ENCODE measurements at regions not wholly inside any gene's neighbourhood (a gene's known extent, or its start where the extent isn't known, plus 50 kb on each side); places are given as distances from the start of the nearest gene placed in this dataset.

GRCh38 chr15:91376038-91376437 is 276.0 kb downstream of the SV2B start:
- no peak for ATAC-seq
- Histone ChIP-seq H3K4me1 (ENCODE audit: insufficient read depth) (no peaks in the 10 kb centered on the region), H3K36me3 (ENCODE audit: insufficient read depth) (no peaks in the 10 kb centered on the region; the same call in 1 of the 2 replicates), H3K4me3 (no peak overlapping the region), H3K9me2 (ENCODE audit: insufficient read depth) (peaks cover 6% of the 10 kb centered on the region; the same call in 1 of the 2 replicates), H3K27me3 (ENCODE audit: insufficient read depth) (no peaks in the 10 kb centered on the region), H2AFZ (0 out of 2 replicates have a peak overlapping the region, but pooled peaks have one; percentile 32), H4K20me1 (replicated peaks; ENCODE audit: insufficient read depth) (no peaks in the 10 kb centered on the region), H3K27ac (ENCODE audit: low read depth) (no peak overlapping the region), H3F3A (replicated peaks; ENCODE audit: low read depth) (no peaks in the 10 kb centered on the region), H3K79me2 (replicated peaks; ENCODE audit: insufficient read depth) (no peaks in the 10 kb centered on the region), H3K4me2 (no peak overlapping the region)
- no peak for DNase-seq (ENCODE audit: low spot score)
- Mint-ChIP-seq H3K27me3 (ENCODE audit: insufficient read depth, low read depth, poor library complexity) (no peaks in the 10 kb centered on the region), H3K4me3 (no peak overlapping the region), H3K36me3 (ENCODE audit: low read depth) (peaks cover 3% of the 10 kb centered on the region; the same call in 1 of the 3 replicates), H3K9me3 (peaks cover 21% of the 10 kb centered on the region), H3K4me1 (no peaks in the 10 kb centered on the region), H3K27ac (no peak overlapping the region)
- no peak for TF ChIP-seq EZH2phosphoT487 (IDR thresholded peaks at IDR 0.05; ENCODE audit: unreplicated experiment)
- TF ChIP-seq ETS1 (IDR thresholded peaks at IDR 0.05) = no peak
- TF ChIP-seq JUNB (IDR thresholded peaks at IDR 0.05; ENCODE audit: unreplicated experiment) = no peak
- TF ChIP-seq CREB1 (CRISPR knock-in tag; IDR thresholded peaks at IDR 0.05; ENCODE audit: low read depth) = no peak

- no peaks in the 10 kb centered on the region for H3K9me2 ChIP-seq (ENCODE audit: insufficient read depth)
- H3F3A ChIP-seq (replicated peaks; ENCODE audit: low read depth) = no peaks in the 10 kb centered on the region
- no peak overlapping the region for H3K27ac ChIP-seq (ENCODE audit: low read depth)
- no peak for TF ChIP-seq CREB1 (CRISPR knock-in tag; IDR thresholded peaks at IDR 0.05; ENCODE audit: low read depth)
- Mint-ChIP-seq H3K4me3 (no peak overlapping the region), H3K27ac (no peak overlapping the region), H3K27me3 (ENCODE audit: insufficient read depth, low read depth, poor library complexity) (no peaks in the 10 kb centered on the region), H3K4me1 (peaks cover 5% of the 10 kb centered on the region; the same call in 1 of the 3 replicates), H3K36me3 (ENCODE audit: low read depth) (no peaks in the 10 kb centered on the region), H3K9me3 (peaks cover 11% of the 10 kb centered on the region; the same call in 2 of the 3 replicates)
- no peaks in the 10 kb centered on the region for H4K20me1 ChIP-seq (replicated peaks; ENCODE audit: insufficient read depth)
- ATAC-seq (no peak), DNase-seq (ENCODE audit: low spot score) (no peak)
- no peak overlapping the region for H3K4me2 ChIP-seq
- no peaks in the 10 kb centered on the region for H3K79me2 ChIP-seq (replicated peaks; ENCODE audit: insufficient read depth)
- no peaks in the 10 kb centered on the region for H3K36me3 ChIP-seq (ENCODE audit: insufficient read depth)
- H2AFZ ChIP-seq = no peak overlapping the region
- H3K4me1 ChIP-seq (ENCODE audit: insufficient read depth) = peaks cover 7% of the 10 kb centered on the region
- no peaks in the 10 kb centered on the region for H3K27me3 ChIP-seq (ENCODE audit: insufficient read depth)
- H3K4me3 ChIP-seq = no peak overlapping the region
Measured at GRCh38 chr15:91380114-91380513, 280.1 kb downstream of the SV2B start.

- no peaks in the 10 kb centered on the region for H3K27me3 ChIP-seq (ENCODE audit: insufficient read depth)
- H2AFZ ChIP-seq = no peak overlapping the region
- H3K36me3 ChIP-seq (ENCODE audit: insufficient read depth) = no peaks in the 10 kb centered on the region
- H3K27ac Mint-ChIP-seq = no peak overlapping the region
- peaks cover 8% of the 10 kb centered on the region for H3K4me1 ChIP-seq (ENCODE audit: insufficient read depth)
- no peak overlapping the region for H3K27ac ChIP-seq (ENCODE audit: low read depth)
- H3K27me3 Mint-ChIP-seq (ENCODE audit: insufficient read depth, low read depth, poor library complexity) = no peaks in the 10 kb centered on the region
- H3K4me2 ChIP-seq = no peak overlapping the region
- no peaks in the 10 kb centered on the region for H4K20me1 ChIP-seq (replicated peaks; ENCODE audit: insufficient read depth)
- no peak for ATAC-seq
- H3K9me2 ChIP-seq (ENCODE audit: insufficient read depth) = no peaks in the 10 kb centered on the region
- H3F3A ChIP-seq (replicated peaks; ENCODE audit: low read depth) = no peaks in the 10 kb centered on the region
- peaks cover 11% of the 10 kb centered on the region; the same call in 2 of the 3 replicates for H3K9me3 Mint-ChIP-seq
- DNase-seq (ENCODE audit: low spot score) = no peak
- H3K36me3 Mint-ChIP-seq (ENCODE audit: low read depth) = no peaks in the 10 kb centered on the region
- H3K79me2 ChIP-seq (replicated peaks; ENCODE audit: insufficient read depth) = no peaks in the 10 kb centered on the region
- H3K4me3 ChIP-seq = no peak overlapping the region
- peaks cover 5% of the 10 kb centered on the region; the same call in 2 of the 3 replicates for H3K4me1 Mint-ChIP-seq
- no peak overlapping the region for H3K4me3 Mint-ChIP-seq
- TF ChIP-seq, protein P1, sequence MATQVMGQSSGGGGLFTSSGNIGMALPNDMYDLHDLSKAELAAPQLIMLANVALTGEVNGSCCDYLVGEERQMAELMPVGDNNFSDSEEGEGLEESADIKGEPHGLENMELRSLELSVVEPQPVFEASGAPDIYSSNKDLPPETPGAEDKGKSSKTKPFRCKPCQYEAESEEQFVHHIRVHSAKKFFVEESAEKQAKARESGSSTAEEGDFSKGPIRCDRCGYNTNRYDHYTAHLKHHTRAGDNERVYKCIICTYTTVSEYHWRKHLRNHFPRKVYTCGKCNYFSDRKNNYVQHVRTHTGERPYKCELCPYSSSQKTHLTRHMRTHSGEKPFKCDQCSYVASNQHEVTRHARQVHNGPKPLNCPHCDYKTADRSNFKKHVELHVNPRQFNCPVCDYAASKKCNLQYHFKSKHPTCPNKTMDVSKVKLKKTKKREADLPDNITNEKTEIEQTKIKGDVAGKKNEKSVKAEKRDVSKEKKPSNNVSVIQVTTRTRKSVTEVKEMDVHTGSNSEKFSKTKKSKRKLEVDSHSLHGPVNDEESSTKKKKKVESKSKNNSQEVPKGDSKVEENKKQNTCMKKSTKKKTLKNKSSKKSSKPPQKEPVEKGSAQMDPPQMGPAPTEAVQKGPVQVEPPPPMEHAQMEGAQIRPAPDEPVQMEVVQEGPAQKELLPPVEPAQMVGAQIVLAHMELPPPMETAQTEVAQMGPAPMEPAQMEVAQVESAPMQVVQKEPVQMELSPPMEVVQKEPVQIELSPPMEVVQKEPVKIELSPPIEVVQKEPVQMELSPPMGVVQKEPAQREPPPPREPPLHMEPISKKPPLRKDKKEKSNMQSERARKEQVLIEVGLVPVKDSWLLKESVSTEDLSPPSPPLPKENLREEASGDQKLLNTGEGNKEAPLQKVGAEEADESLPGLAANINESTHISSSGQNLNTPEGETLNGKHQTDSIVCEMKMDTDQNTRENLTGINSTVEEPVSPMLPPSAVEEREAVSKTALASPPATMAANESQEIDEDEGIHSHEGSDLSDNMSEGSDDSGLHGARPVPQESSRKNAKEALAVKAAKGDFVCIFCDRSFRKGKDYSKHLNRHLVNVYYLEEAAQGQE (IDR thresholded peaks at IDR 0.05; ENCODE audit: unreplicated experiment) = no peak
- TF ChIP-seq ETS1 (IDR thresholded peaks at IDR 0.05) = no peak
- no peak for TF ChIP-seq JUNB (IDR thresholded peaks at IDR 0.05; ENCODE audit: unreplicated experiment)
Measured at GRCh38 chr15:91383532-91383931, 283.5 kb downstream of the SV2B start.
